Activated CD4-positive, alpha-beta T cell treated with anti-CD3 and anti-CD28 coated beads, Interleukin-2, Interleukin-4, amounts not matched to agents 100 ng/mL and 50 ng/mL, durations not matched to agents 16 hours and 8 hours (primary cell): ENCODE measurements at regions not wholly inside any gene's neighbourhood (a gene's known extent, or its start where the extent isn't known, plus 50 kb on each side); places are given as distances from the start of the nearest gene placed in this dataset.

Experiments
- DNase-seq: peaks from one replicate; pipeline ENCODE4 v3.0.0-alpha.2; 2020; ENCODE audit warnings: low spot score

- no peak for DNase-seq
Observed at GRCh38 chr4:128601991-128602695, 207.4 kb upstream of the JADE1 start.

GRCh38 chr4:128600996-128601871, 208.3 kb upstream of the JADE1 start:
- no peak for DNase-seq

DNA sequence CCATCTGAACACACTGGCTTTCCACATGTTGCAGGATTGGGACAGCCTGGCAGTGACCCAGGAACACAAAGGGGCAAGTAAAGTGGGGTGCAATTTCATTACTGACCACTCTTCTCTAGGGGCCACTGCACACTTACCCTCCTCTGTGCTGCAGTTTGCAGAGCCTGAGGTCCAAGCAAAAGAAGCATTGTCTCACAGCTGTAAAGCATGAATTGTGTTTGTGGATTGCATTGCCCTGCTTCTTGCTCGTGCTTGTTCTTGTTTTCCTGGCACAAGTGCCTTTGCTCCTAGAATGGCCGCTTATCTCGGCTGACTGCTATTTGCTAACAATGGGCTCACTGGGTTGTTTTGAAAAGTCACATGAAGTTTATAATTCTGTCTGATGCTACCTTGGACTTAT, 209.1 kb upstream of the JADE1 start:
- DNase-seq = no peak

GRCh38 chr4:128597500-128597899, 212.0 kb upstream of the JADE1 start:
- no peak for DNase-seq

- DNase-seq = no peak
Observed at GRCh38 chr4:128596853-128597252, 212.6 kb upstream of the JADE1 start.

GRCh38 chr4:128596115-128596514, 213.4 kb upstream of the JADE1 start:
- DNase-seq = no peak

GRCh38 chr4:128591482-128591881, 218.0 kb upstream of the JADE1 start:
- no peak for DNase-seq

DNA sequence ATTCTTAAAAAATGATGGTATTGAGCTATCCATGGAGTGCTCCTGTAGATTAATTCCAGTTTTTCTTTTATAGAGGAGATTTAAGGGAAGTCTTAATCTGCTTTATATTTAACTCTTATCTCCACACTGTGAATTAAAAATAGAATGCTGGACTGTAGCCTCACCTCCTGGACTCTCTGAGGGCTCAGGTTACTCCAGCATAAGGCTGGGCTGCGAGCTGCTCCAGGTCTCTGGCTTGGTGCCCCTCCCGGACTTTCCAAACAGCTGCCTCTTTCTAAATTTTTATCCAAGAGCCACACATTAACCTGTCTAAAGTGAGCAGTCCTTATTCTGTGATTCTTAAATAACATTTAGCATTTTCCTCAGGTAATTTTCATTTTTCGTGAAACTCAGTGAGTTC, 218.7 kb upstream of the JADE1 start:
- no peak for DNase-seq

DNA sequence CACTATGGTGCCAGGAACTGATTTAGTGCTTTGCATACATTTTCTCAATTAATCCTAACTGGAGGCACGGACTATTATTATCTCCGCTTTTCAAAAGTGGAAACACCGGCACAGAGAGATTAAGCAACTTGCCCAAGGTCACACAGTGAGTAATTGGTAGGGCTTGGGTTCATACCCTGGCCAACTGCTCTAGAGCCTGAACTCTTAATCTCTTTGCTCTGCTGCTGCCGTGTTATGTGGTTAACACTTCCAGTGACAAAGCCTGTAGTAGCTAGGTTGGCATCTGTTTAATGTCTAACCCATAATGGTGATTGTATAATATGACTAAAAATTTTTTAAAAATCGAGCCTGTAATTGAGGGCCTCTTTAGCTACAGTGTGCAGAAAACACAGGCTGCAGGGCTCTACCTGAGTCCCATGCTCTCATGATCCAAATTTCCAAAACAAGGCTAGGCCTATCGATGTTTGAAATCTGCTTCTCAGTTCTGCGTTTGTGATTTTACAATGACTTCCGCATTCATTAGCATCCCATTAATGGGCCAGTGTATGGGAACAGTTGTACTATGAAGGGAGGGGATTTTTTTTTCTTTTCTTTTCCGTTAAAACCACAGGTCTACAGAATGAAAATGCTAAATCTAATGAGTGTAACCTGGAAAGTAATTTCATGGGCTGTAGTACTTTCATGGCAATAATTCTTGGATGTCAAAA, 219.3 kb upstream of the JADE1 start:
- DNase-seq = no peak

DNA sequence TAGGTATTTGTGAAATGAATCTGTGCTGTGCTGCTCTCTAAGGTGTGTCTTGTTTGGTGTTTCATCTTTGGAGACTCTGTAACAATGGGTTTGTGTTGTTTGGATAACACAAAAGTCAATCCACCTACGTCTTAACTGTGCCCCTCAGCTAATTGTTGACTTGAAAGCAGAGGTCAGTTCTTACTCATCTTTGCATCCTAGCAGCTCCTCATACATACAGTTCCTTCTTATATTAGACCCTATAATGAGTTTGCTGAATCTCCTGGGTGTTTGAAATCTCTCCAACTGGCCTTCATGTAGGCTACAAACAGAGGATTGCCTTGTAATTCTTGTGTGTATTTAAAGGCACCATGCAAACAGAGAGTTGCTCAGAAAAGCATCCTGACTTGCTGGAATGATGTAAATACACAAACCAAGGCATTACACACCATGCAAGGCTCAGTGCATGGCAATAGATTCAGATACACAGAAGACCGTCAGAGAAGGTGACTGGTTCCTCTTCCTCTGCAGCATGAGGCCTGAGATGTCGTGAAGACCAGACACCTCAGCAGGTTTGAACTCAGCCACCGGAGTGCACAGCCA, 220.0 kb upstream of the JADE1 start:
- DNase-seq = no peak

DNA sequence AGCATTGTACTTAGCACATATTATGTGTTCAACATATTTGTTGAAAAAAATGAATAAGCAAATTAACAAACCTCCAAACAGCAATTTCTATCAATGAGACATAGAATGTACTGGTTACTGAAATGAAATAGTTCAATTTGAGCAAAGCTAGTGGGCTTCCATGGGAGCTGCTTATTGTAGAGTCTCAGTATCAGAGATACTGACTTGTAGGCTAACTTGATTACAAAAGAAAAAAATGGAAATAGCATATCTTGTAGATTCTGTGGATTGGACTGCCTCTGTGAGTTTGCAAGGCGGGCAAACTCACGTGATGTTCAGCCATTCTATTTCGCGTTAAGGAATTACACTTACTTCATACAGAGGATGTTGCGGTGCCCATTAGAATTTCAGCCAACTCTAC, 222.1 kb upstream of the JADE1 start:
- DNase-seq = no peak

DNA sequence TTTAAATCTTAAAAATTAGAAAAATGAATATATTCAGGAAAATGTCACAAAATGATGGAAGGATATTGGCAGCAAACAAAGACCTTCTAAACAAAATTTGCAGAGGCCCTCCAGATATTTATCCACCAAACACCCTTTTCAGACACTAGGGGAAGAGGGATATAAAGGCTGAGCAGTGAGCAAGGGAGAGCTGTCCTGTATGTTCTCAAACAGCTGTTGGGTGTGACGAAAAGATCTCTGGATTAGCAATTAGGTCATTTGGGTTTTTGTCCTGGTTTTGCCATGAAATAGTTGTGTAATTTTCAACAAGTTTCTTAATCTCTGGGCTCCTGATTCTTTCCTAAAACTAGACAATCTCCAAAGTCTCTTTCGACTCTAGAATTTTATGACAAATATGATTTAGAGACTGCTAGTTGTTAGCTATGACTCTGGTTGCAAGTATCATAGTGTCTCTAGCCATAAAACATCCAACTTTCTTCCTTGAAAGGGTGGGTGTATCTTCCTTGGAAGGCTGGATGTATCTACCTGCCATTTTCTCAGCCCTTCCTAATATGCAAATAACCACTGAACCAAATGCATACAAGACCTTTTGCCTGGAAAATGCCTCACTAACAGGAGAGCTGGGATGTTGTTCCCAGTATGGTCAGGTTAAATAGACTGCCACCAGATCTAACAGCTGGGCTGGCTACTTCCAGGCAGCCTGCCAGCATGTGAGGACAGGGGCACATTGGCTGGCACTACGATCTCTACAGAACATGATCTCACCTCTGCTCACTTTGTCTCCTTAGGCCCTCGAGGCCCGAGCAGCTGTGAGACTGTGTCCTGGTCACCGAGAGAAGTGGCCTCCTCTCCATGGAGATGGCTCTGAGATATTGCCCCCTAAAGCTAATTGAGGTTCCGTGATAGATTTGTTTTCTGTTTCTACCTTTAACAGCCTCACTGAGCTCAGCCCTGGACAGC, 225.5 kb upstream of the JADE1 start:
- DNase-seq = no peak

- DNase-seq = no peak
Observed at GRCh38 chr4:128582427-128582870, 227.1 kb upstream of the JADE1 start.

GRCh38 chr4:128579154-128579853, 230.2 kb upstream of the JADE1 start:
- DNase-seq = no peak

GRCh38 chr4:128574706-128575105, 234.8 kb upstream of the JADE1 start:
- peak; percentile 71 for DNase-seq

- no peak for DNase-seq
Observed at GRCh38 chr4:128573781-128574508, 235.6 kb upstream of the JADE1 start.

DNA sequence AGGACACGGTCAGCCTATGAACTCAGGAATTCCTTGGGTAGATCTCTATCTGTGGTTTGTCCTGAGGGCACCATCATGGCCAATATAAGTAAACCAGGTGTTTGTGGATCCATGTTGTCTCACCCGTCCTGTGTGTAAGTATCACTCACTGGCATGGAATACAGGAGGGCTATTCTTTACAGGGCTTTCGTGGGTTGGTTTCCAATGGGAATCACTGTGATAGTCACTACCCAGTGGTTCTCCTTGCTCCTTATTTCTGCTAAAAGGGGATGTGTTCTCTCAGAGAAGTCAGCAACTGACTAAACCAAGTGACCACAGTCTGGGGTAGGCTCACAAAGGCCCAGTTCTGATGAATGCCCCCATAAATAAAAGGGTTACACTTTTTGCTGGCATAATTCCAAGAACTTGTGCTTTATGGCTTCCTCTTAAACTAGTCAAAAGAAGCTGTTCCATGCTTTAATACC, 236.7 kb upstream of the JADE1 start:
- DNase-seq = no peak

GRCh38 chr4:128571747-128572146, 237.8 kb upstream of the JADE1 start:
- DNase-seq = no peak

GRCh38 chr4:128570387-128570975, 239.0 kb upstream of the JADE1 start:
- no peak for DNase-seq
